SK-N-SH (cell line): ENCODE measurements at regions not wholly inside any gene's neighbourhood (a gene's known extent, or its start where the extent isn't known, plus 50 kb on each side); places are given as distances from the start of the nearest gene placed in this dataset.
A peak's percentile ranks its signal among the peaks of the same experiment; 100 is the strongest.

Experiments used
- CTCF ChIA-PET: fragments of 300-600, 350-600 bp; formaldehyde crosslinking; extraction: SDS; loops from one replicate; lab custom pipeline; 2021; lab: Yijun Ruan, JAX
- POLR2A ChIA-PET: fragments of 350-600 bp; sonication (Branson Sonifier 250); formaldehyde crosslinking; extraction: SDS; loops from one replicate; lab custom pipeline; 2020; ENCODE audit warnings: antibody characterized with exemption, inconsistent platforms; lab: Yijun Ruan, JAX
- DNase-seq: peaks from one replicate; pipeline ENCODE4 v3.0.0; 2012
- H2AFZ ChIP-seq: fragments of 200-600 bp; sonication (generic); 2 replicates; pipeline ENCODE4 v1.8.1; 2016; ENCODE audit warnings: antibody characterized with exemption, mild to moderate bottlenecking, low read depth
- H3F3A ChIP-seq: fragments of 200-600 bp; sonication (generic); replicated peaks from 2 replicates; pipeline ENCODE3; 2016; ENCODE audit warnings: antibody characterized with exemption, mild to moderate bottlenecking; ENCODE audit not compliant: insufficient read depth
- H3K27ac ChIP-seq, 2 experiments: fragments of 200-500 bp in 1 of 2; fragments of 200-600 bp in 1 of 2; sonication (Bioruptor generic) in 1 of 2; sonication (generic), shearing (Covaris generic) in 1 of 2; 2 replicates each; pipeline versions ENCODE4 v1.5.1 to v1.6.1; 2014 to 2016; ENCODE audit warnings: low read depth in 2 of 2, inconsistent platforms in 1 of 2, low read length in 1 of 2, mild to moderate bottlenecking in 1 of 2, mixed read lengths in 1 of 2
- H3K27me3 ChIP-seq: fragments of 200-600 bp; sonication (generic), shearing (Covaris generic); 2 replicates; pipeline ENCODE4 v1.6.1; 2016; ENCODE audit warnings: mixed run types; ENCODE audit not compliant: insufficient read depth
- H3K36me3 ChIP-seq, 2 experiments: fragments of 200-500 bp in 1 of 2; fragments of 200-600 bp in 1 of 2; sonication (Bioruptor generic) in 1 of 2; sonication (generic) in 1 of 2; replicated peaks in 1 of 2; 2 replicates each; pipeline versions ENCODE3 to v1.5.1; 2014 to 2016; ENCODE audit warnings: low read length in 1 of 2, mild to moderate bottlenecking in 1 of 2; ENCODE audit not compliant: insufficient read depth in 2 of 2, control insufficient read depth in 1 of 2
- H3K4me1 ChIP-seq, 2 experiments: fragments of 200-500 bp in 1 of 2; fragments of 200-600 bp in 1 of 2; sonication (Bioruptor generic) in 1 of 2; sonication (generic), shearing (Covaris generic) in 1 of 2; 2 replicates each; pipeline versions ENCODE4 v1.5.1 to v1.6.1; 2014 to 2016; ENCODE audit warnings: low read depth in 1 of 2, low read length in 1 of 2, mixed run types in 1 of 2; ENCODE audit not compliant: insufficient read depth in 2 of 2, control insufficient read depth in 1 of 2
- H3K4me2 ChIP-seq: fragments of 200-600 bp; sonication (generic), shearing (Covaris generic); 2 replicates; pipeline ENCODE4 v1.6.1; 2017; ENCODE audit warnings: mixed run types
- H3K4me3 ChIP-seq, 2 experiments: fragments of 200-500 bp in 1 of 2; fragments of 200-600 bp in 1 of 2; sonication (Bioruptor generic) in 1 of 2; sonication (generic), shearing (Covaris generic) in 1 of 2; 2 replicates each; pipeline versions ENCODE4 v1.5.1 to v1.8.1; 2014 to 2016; ENCODE audit warnings: low read depth in 2 of 2, inconsistent platforms in 1 of 2, low read length in 1 of 2, mild to moderate bottlenecking in 1 of 2, mixed read lengths in 1 of 2, moderate library complexity in 1 of 2
- H3K79me2 ChIP-seq: fragments of 200-600 bp; sonication (generic); 2 replicates; pipeline ENCODE4 v1.8.1; 2017; ENCODE audit warnings: mild to moderate bottlenecking; ENCODE audit not compliant: insufficient read depth
- H3K9ac ChIP-seq: fragments of 200-600 bp; sonication (generic); 2 replicates; pipeline ENCODE4 v1.6.1; 2017; ENCODE audit warnings: mixed run types
- H3K9me2 ChIP-seq: fragments of 200-600 bp; sonication (generic); 2 replicates; pipeline ENCODE4 v1.6.1; 2017; ENCODE audit warnings: mixed run types
- H3K9me3 ChIP-seq: fragments of 200-600 bp; sonication (generic); 2 replicates; pipeline ENCODE4 v1.6.1; 2017; ENCODE audit warnings: mixed run types, mild to moderate bottlenecking, moderate library complexity
- H4K20me1 ChIP-seq: fragments of 200-600 bp; sonication (generic); 2 replicates; pipeline ENCODE4 v1.6.1; 2017; ENCODE audit warnings: mild to moderate bottlenecking, mixed run types; ENCODE audit not compliant: insufficient read depth
- CHD2 ChIP-seq: fragments of 150-350 bp; IDR thresholded peaks from 2 replicates; pipeline ENCODE4 v1.6.1; 2018; ENCODE audit warnings: low read length; ENCODE audit not compliant: partially characterized antibody
- FOSL2 ChIP-seq: IDR thresholded peaks from 2 replicates; pipeline ENCODE4 v1.4.0; 2012; ENCODE audit warnings: low read depth, mild to moderate bottlenecking, moderate library complexity, borderline replicate concordance
- GABPA ChIP-seq: IDR thresholded peaks from 2 replicates; pipeline ENCODE4 v1.4.0; 2012; ENCODE audit warnings: low read depth, mild to moderate bottlenecking
- MXI1 ChIP-seq: IDR thresholded peaks from 2 replicates; pipeline ENCODE4 v1.6.1; 2012; ENCODE audit warnings: mild to moderate bottlenecking, low read depth, low read length, improper control_type of control experiment
- POLR2AphosphoS5 ChIP-seq: IDR thresholded peaks from 2 replicates; pipeline ENCODE4 v1.6.1; 2012; ENCODE audit warnings: low read depth, low read length
- RAD21 ChIP-seq: IDR thresholded peaks from 2 replicates; pipeline ENCODE4 v1.6.1; 2012; ENCODE audit warnings: mild to moderate bottlenecking, low read length
- RCOR1 ChIP-seq: fragments of 150-350 bp; IDR thresholded peaks from 2 replicates; pipeline ENCODE4 v1.6.1; 2017; ENCODE audit warnings: antibody characterized with exemption, low read length
- RFX5 ChIP-seq: IDR thresholded peaks from 2 replicates; pipeline ENCODE4 v1.6.1; 2012; ENCODE audit warnings: mild to moderate bottlenecking, improper control_type of control experiment, low read length
- RXRA ChIP-seq: IDR thresholded peaks from 2 replicates; pipeline ENCODE4 v1.4.0; 2012; ENCODE audit warnings: low read depth, mild to moderate bottlenecking, borderline replicate concordance
- TAF1 ChIP-seq: IDR thresholded peaks from 2 replicates; pipeline ENCODE4 v1.6.1; 2012; ENCODE audit warnings: low read depth, mild to moderate bottlenecking, low read length, moderate library complexity, borderline replicate concordance
- YY1 ChIP-seq: IDR thresholded peaks from 2 replicates; pipeline ENCODE4 v1.4.0; 2012; ENCODE audit warnings: low read depth, mild to moderate bottlenecking
- WGBS: methylation state at CpG from one replicate; pipeline ENCODE4 v1.1.6; 2017; ENCODE audit warnings: low lambda C conversion rate; 5-methylcytosine and 5-hydroxymethylcytosine counted together
- TF ChIP-seq, protein P1 (sequence below): IDR thresholded peaks from 2 replicates; pipeline ENCODE4 v1.4.0; 2012; ENCODE audit warnings: low read depth, borderline replicate concordance
- TF ChIP-seq, protein P2 (sequence below): fragments of 200-600 bp; sonication (generic); IDR thresholded peaks from 2 replicates; pipeline ENCODE4 v1.6.1; 2017; ENCODE audit warnings: antibody characterized with exemption, mild to moderate bottlenecking, moderate library complexity
- TF ChIP-seq, protein P3 (sequence below): IDR thresholded peaks from 2 replicates; pipeline ENCODE4 v1.4.0; 2012; ENCODE audit warnings: low read depth
- TF ChIP-seq, protein P4 (sequence below): IDR thresholded peaks from 2 replicates; pipeline ENCODE4 v1.6.1; 2012; ENCODE audit warnings: mild to moderate bottlenecking, low read depth, low read length, moderate library complexity

DNA sequence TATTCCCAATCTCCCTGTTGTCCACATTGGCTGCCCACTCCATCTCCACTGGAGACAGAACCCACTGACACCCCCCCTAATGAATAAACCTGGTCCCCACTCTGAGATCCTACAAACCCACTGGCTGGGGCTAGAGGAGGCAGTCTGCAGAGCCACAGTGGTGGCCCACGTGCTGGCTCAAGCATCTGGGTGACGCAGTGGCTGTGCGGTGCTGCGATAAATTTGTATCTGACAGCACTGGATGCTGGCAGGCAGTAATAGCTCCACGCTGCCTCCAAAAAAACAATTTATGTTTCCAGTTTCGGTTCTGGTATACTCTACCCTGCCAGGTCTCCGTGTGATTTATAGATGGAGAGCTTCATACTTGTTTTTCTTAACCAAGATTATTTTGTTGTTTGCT is 87.1 kb upstream of the SYNDIG1 start:
- WGBS = 11% methylated on average over 6 of the region's 7 CpGs
- CTCF ChIA-PET = interaction anchor here (0.9 to 1.3 kb wide), 2 partner anchors 15 to 63 kb away, joined by 4 read pairs; no protein-coding TSS in a partner anchor
- peak; percentile 44 for DNase-seq

DNA sequence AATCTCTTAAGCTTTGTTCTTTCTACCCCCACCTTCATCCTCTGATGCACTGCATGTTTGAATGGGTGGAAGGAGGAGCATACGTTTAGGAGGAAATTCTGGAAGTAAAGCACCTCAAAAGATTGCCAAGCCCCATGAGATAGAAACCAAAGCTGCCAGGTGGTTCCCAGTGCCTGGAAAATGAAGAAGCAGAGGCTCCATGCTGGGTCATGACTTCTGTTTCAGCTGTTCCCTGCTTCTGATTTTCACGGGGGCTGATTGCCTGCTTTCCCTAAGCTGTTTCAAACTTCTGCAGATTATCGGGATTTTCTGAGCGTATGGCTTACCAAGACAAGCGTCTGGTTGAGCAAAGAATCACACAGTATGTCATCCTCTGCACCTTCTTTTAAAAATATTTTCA is 87.5 kb upstream of the SYNDIG1 start:
- WGBS = 44% methylated on average over 5 of the region's 5 CpGs
- Histone ChIP-seq H3F3A (no peaks in the 10 kb centered on the region), H3K9me3 (no peaks in the 10 kb centered on the region), H3K9me2 (no peaks in the 10 kb centered on the region), H3K27me3 (no peaks in the 10 kb centered on the region), H4K20me1 (no peaks in the 10 kb centered on the region), H3K27ac (no peak overlapping the region), H2AFZ (no peak overlapping the region), H3K4me1 (peaks cover 0 to 13% of the 10 kb centered on the region in 2 experiments; a peak in 2 of 4 replicates), H3K9ac (no peak overlapping the region), H3K4me3 (no peak overlapping the region), H3K36me3 (no peaks in the 10 kb centered on the region), H3K4me2 (no peak overlapping the region), H3K79me2 (no peaks in the 10 kb centered on the region)
- POLR2A ChIA-PET = no interaction called here
- CTCF ChIA-PET = interaction anchor here (1.3 kb wide), 1 partner anchor 64 kb away, joined by 4 read pairs; no protein-coding TSS in a partner anchor
- no peak for TF ChIP-seq FOSL2
- no peak for DNase-seq

More for the DNA sequence above, 87.1 kb upstream of the SYNDIG1 start:
- Histone ChIP-seq H3K4me3 (no peak overlapping the region), H3K9me2 (no peaks in the 10 kb centered on the region), H3K27ac (peak overlapping the region in 1 of 2 experiments; percentile 58; a peak in 1 of 4 replicates), H3K4me1 (peaks cover 0 to 13% of the 10 kb centered on the region in 2 experiments; a peak in 2 of 4 replicates), H2AFZ (no peak overlapping the region), H3K27me3 (no peaks in the 10 kb centered on the region), H3K9ac (no peak overlapping the region), H3K36me3 (no peaks in the 10 kb centered on the region), H3K4me2 (no peak overlapping the region), H3F3A (no peaks in the 10 kb centered on the region), H3K79me2 (no peaks in the 10 kb centered on the region), H4K20me1 (no peaks in the 10 kb centered on the region), H3K9me3 (no peaks in the 10 kb centered on the region)
- peak; percentile 1; the same call in 1 of the 2 replicates for TF ChIP-seq MXI1
- no peak for TF ChIP-seq TAF1
- TF ChIP-seq, protein P1, sequence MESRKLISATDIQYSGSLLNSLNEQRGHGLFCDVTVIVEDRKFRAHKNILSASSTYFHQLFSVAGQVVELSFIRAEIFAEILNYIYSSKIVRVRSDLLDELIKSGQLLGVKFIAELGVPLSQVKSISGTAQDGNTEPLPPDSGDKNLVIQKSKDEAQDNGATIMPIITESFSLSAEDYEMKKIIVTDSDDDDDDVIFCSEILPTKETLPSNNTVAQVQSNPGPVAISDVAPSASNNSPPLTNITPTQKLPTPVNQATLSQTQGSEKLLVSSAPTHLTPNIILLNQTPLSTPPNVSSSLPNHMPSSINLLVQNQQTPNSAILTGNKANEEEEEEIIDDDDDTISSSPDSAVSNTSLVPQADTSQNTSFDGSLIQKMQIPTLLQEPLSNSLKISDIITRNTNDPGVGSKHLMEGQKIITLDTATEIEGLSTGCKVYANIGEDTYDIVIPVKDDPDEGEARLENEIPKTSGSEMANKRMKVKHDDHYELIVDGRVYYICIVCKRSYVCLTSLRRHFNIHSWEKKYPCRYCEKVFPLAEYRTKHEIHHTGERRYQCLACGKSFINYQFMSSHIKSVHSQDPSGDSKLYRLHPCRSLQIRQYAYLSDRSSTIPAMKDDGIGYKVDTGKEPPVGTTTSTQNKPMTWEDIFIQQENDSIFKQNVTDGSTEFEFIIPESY = no peak
- no peak for TF ChIP-seq RXRA
- no peak for TF ChIP-seq GABPA
- POLR2A ChIA-PET = no interaction called here

DNA sequence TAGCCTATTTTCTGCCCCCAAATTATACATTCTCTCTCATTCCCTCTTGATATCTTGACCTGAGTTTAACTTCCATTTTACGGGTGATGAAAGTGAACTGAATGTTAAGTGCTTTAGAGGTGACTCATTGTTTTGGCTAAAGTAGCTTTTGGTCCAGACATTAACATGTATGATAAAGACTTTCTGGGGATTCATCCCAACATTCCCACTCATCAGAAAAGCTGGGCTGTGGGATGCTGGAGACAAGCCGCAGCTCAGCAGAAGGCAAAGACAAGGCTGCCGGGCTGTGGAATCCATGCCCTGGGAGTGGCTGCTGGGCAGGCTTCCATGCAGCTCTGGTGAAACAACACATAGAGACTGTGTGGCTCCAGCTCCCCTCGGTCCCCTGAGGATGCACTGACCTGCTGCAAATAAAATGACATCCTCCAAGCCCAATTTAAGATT is 89.9 kb upstream of the SYNDIG1 start:
- H3K9ac ChIP-seq = no peak overlapping the region
- no peaks in the 10 kb centered on the region for H4K20me1 ChIP-seq
- H3K9me2 ChIP-seq = no peaks in the 10 kb centered on the region
- H3K36me3 ChIP-seq = no peaks in the 10 kb centered on the region
- H3K4me3 ChIP-seq = no peak overlapping the region
- 36% methylated on average over 4 of the region's 4 CpGs for WGBS
- DNase-seq = no peak
- H3K27ac ChIP-seq = no peak overlapping the region
- TF ChIP-seq, protein P2, sequence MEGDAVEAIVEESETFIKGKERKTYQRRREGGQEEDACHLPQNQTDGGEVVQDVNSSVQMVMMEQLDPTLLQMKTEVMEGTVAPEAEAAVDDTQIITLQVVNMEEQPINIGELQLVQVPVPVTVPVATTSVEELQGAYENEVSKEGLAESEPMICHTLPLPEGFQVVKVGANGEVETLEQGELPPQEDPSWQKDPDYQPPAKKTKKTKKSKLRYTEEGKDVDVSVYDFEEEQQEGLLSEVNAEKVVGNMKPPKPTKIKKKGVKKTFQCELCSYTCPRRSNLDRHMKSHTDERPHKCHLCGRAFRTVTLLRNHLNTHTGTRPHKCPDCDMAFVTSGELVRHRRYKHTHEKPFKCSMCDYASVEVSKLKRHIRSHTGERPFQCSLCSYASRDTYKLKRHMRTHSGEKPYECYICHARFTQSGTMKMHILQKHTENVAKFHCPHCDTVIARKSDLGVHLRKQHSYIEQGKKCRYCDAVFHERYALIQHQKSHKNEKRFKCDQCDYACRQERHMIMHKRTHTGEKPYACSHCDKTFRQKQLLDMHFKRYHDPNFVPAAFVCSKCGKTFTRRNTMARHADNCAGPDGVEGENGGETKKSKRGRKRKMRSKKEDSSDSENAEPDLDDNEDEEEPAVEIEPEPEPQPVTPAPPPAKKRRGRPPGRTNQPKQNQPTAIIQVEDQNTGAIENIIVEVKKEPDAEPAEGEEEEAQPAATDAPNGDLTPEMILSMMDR = no peak
- TF ChIP-seq MXI1 = no peak
- TF ChIP-seq, protein P3, sequence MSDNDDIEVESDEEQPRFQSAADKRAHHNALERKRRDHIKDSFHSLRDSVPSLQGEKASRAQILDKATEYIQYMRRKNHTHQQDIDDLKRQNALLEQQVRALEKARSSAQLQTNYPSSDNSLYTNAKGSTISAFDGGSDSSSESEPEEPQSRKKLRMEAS = no peak
- TF ChIP-seq RAD21 = no peak
- no peak for TF ChIP-seq POLR2AphosphoS5
- no peak for TF ChIP-seq CHD2
- TF ChIP-seq RFX5 = no peak
- TF ChIP-seq YY1 = no peak
- no peak for TF ChIP-seq RCOR1
- TF ChIP-seq, protein P4, sequence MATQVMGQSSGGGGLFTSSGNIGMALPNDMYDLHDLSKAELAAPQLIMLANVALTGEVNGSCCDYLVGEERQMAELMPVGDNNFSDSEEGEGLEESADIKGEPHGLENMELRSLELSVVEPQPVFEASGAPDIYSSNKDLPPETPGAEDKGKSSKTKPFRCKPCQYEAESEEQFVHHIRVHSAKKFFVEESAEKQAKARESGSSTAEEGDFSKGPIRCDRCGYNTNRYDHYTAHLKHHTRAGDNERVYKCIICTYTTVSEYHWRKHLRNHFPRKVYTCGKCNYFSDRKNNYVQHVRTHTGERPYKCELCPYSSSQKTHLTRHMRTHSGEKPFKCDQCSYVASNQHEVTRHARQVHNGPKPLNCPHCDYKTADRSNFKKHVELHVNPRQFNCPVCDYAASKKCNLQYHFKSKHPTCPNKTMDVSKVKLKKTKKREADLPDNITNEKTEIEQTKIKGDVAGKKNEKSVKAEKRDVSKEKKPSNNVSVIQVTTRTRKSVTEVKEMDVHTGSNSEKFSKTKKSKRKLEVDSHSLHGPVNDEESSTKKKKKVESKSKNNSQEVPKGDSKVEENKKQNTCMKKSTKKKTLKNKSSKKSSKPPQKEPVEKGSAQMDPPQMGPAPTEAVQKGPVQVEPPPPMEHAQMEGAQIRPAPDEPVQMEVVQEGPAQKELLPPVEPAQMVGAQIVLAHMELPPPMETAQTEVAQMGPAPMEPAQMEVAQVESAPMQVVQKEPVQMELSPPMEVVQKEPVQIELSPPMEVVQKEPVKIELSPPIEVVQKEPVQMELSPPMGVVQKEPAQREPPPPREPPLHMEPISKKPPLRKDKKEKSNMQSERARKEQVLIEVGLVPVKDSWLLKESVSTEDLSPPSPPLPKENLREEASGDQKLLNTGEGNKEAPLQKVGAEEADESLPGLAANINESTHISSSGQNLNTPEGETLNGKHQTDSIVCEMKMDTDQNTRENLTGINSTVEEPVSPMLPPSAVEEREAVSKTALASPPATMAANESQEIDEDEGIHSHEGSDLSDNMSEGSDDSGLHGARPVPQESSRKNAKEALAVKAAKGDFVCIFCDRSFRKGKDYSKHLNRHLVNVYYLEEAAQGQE = no peak
- TF ChIP-seq FOSL2 = no peak
- TF ChIP-seq, all 33 proteins: peak for 0
- H3F3A ChIP-seq = no peaks in the 10 kb centered on the region
- peaks cover 0 to 13% of the 10 kb centered on the region in 2 experiments; a peak in 2 of 4 replicates for H3K4me1 ChIP-seq
- no peaks in the 10 kb centered on the region for H3K9me3 ChIP-seq
- H3K79me2 ChIP-seq = no peaks in the 10 kb centered on the region
- H3K27me3 ChIP-seq = no peaks in the 10 kb centered on the region
- H2AFZ ChIP-seq = no peak overlapping the region
- ChIA-PET POLR2A (no interaction called here), CTCF (no interaction called here)
- H3K4me2 ChIP-seq = no peak overlapping the region
